ENCODE measurements at regions not wholly inside any gene's neighbourhood (a gene's known extent, or its start where the extent isn't known, plus 50 kb on each side); places are given as distances from the start of the nearest gene placed in this dataset.

DNA sequence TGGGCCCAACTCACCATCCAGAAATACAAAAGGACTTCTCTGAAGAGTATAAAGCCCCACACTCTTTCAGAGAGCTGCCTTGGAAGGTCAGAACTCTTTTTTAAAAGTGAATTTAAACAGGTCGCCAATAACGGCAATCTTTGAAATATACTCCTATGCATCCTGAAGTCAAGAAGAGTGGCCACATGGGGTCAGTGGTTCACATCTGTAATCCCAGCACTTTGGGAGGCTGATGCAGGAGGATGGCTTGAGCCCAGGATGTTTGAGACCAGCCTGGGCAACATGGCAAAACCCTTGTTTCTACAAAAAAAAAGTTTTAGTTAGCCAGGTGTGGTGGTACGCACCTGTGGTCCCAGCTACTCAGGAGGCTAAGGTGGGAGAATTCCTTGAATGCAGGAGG is 68.1 kb upstream of the FZD7 start:
- peaks cover 2% of the 10 kb centered on the region for H3K27me3 Mint-ChIP-seq (ENCODE audit: insufficient read depth, low read depth)
- Histone ChIP-seq H3F3A (ENCODE audit: low read depth) (peaks cover 47% of the 10 kb centered on the region), H3K27me3 (no peaks in the 10 kb centered on the region), H3K4me2 (no peak overlapping the region), H3K27ac (no peak overlapping the region), H2AFZ (replicated peaks) (no peak overlapping the region), H3K36me3 (no peaks in the 10 kb centered on the region), H3K9me3 (ENCODE audit: low read depth) (no peaks in the 10 kb centered on the region), H4K20me1 (ENCODE audit: low read depth) (no peaks in the 10 kb centered on the region), H3K4me1 (peaks cover 59% of the 10 kb centered on the region), H3K79me2 (ENCODE audit: low read depth) (peaks cover 2% of the 10 kb centered on the region), H3K9ac (no peak overlapping the region), H3K4me3 (no peak overlapping the region)
- no peak for DNase-seq (ENCODE audit: low spot score)
- H3K4me3 Mint-ChIP-seq = no peak overlapping the region
- peaks cover 3% of the 10 kb centered on the region for H3K9me3 Mint-ChIP-seq
- TF ChIP-seq EZH2 (IDR thresholded peaks at IDR 0.05) = no peak
- no peak for TF ChIP-seq EZH2phosphoT487 (IDR thresholded peaks at IDR 0.05)
- TF ChIP-seq, protein P1, sequence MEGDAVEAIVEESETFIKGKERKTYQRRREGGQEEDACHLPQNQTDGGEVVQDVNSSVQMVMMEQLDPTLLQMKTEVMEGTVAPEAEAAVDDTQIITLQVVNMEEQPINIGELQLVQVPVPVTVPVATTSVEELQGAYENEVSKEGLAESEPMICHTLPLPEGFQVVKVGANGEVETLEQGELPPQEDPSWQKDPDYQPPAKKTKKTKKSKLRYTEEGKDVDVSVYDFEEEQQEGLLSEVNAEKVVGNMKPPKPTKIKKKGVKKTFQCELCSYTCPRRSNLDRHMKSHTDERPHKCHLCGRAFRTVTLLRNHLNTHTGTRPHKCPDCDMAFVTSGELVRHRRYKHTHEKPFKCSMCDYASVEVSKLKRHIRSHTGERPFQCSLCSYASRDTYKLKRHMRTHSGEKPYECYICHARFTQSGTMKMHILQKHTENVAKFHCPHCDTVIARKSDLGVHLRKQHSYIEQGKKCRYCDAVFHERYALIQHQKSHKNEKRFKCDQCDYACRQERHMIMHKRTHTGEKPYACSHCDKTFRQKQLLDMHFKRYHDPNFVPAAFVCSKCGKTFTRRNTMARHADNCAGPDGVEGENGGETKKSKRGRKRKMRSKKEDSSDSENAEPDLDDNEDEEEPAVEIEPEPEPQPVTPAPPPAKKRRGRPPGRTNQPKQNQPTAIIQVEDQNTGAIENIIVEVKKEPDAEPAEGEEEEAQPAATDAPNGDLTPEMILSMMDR (IDR thresholded peaks at IDR 0.05) = peak; percentile 39
- H3K36me3 Mint-ChIP-seq = no peaks in the 10 kb centered on the region
- no peak overlapping the region for H3K27ac Mint-ChIP-seq
- H3K4me1 Mint-ChIP-seq = peaks cover 67% of the 10 kb centered on the region

DNA sequence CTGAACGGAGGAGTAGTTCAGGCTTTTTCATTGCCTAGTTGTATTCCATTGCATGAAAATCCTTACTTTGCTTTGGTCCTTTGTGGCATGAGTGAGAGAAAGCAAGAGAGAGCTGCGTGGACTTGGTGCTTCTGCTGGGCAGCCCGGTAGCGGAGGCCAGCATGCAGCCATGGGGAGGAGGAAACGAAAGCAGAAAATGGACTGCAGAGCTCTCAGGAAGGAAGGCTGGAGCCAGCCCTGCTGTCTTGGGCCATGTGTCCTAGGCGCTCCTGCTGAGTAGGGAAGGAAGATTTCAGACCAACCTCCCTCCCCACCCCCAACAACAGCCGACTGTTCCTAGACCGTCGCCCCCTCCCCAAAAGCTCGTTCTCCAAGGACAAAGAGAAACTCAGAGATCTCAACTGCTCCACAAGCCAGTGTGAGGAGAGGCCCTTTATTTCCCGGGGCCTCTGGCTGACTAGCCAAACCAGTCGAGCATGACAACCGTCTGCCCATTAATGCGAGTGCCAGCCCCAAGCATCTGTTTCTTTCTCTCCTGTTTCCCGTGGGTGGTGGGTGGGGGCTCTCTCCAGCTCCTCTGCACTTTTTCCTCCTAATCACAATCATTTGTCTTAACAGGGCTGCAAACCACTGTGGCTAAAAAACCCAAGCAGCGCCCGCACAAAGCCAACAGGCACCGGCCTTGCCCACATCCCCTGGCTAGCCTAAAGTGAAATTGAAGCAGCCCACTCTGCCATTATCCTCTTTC is 66.8 kb upstream of the FZD7 start:
- Histone ChIP-seq H3K9ac (no peak overlapping the region), H3K4me3 (no peak overlapping the region), H3K79me2 (ENCODE audit: low read depth) (peaks cover 15% of the 10 kb centered on the region), H3K27me3 (no peaks in the 10 kb centered on the region), H3F3A (ENCODE audit: low read depth) (peaks cover 40% of the 10 kb centered on the region), H3K9me3 (ENCODE audit: low read depth) (no peaks in the 10 kb centered on the region), H2AFZ (replicated peaks) (no peak overlapping the region), H3K27ac (peak overlapping the region; percentile 38), H3K36me3 (no peaks in the 10 kb centered on the region), H4K20me1 (ENCODE audit: low read depth) (no peaks in the 10 kb centered on the region), H3K4me1 (peaks cover 52% of the 10 kb centered on the region), H3K4me2 (peak overlapping the region; percentile 60)
- Mint-ChIP-seq H3K4me3 (peak overlapping the region; percentile 49), H3K27ac (peak overlapping the region; percentile 93), H3K27me3 (ENCODE audit: insufficient read depth, low read depth) (peaks cover 2% of the 10 kb centered on the region), H3K4me1 (peaks cover 67% of the 10 kb centered on the region), H3K36me3 (no peaks in the 10 kb centered on the region), H3K9me3 (peaks cover 8% of the 10 kb centered on the region)
- TF ChIP-seq, protein P1 (IDR thresholded peaks at IDR 0.05) = no peak
- TF ChIP-seq EZH2phosphoT487 (IDR thresholded peaks at IDR 0.05) (no peak), EZH2 (IDR thresholded peaks at IDR 0.05) (no peak)
- DNase-seq (ENCODE audit: low spot score) = no peak

- no peak for DNase-seq (ENCODE audit: low spot score)
- H3K27me3 Mint-ChIP-seq (ENCODE audit: insufficient read depth, low read depth) = peaks cover 2% of the 10 kb centered on the region
- Histone ChIP-seq H3K9me3 (ENCODE audit: low read depth) (no peaks in the 10 kb centered on the region), H3K79me2 (ENCODE audit: low read depth) (peaks cover 17% of the 10 kb centered on the region), H3K9ac (no peak overlapping the region), H3K4me1 (peaks cover 58% of the 10 kb centered on the region), H3K4me3 (no peak overlapping the region), H3F3A (ENCODE audit: low read depth) (peaks cover 51% of the 10 kb centered on the region), H2AFZ (replicated peaks) (no peak overlapping the region), H3K27me3 (no peaks in the 10 kb centered on the region), H3K27ac (no peak overlapping the region), H3K4me2 (no peak overlapping the region), H4K20me1 (ENCODE audit: low read depth) (no peaks in the 10 kb centered on the region), H3K36me3 (no peaks in the 10 kb centered on the region)
- peaks cover 69% of the 10 kb centered on the region for H3K4me1 Mint-ChIP-seq
- H3K9me3 Mint-ChIP-seq = peaks cover 8% of the 10 kb centered on the region
- H3K27ac Mint-ChIP-seq = peak overlapping the region; percentile 39
- no peaks in the 10 kb centered on the region for H3K36me3 Mint-ChIP-seq
- TF ChIP-seq, protein P1 (IDR thresholded peaks at IDR 0.05) = no peak
- TF ChIP-seq EZH2 (IDR thresholded peaks at IDR 0.05) = no peak
- TF ChIP-seq EZH2phosphoT487 (IDR thresholded peaks at IDR 0.05) = no peak
- no peak overlapping the region for H3K4me3 Mint-ChIP-seq
Measured at GRCh38 chr2:201968050-201968449, 65.6 kb upstream of the FZD7 start.

All from neural progenitor cell (in vitro differentiated cells).